Right forelimb (tissue), 1 donor: ENCODE measurements at regions not wholly inside any gene's neighbourhood (a gene's known extent, or its start where the extent isn't known, plus 50 kb on each side); places are given as distances from the start of the nearest gene placed in this dataset.
A peak's percentile ranks its signal among the peaks of the same experiment; 100 is the strongest.

Experiments used
- DNase-seq: peaks from one replicate; pipeline ENCODE4 v3.0.0-alpha.2; 2018

- DNase-seq = peak; percentile 90
Measured at GRCh38 chr14:53539489-53540126, 386.5 kb upstream of the DDHD1 start.

GRCh38 chr14:53538316-53538881 lies 385.3 kb upstream of the DDHD1 start:
- no peak for DNase-seq

GRCh38 chr14:53537422-53538315 lies 384.5 kb upstream of the DDHD1 start:
- peak; percentile 54 for DNase-seq

GRCh38 chr14:53536446-53536845 lies 383.3 kb upstream of the DDHD1 start:
- DNase-seq = no peak

- DNase-seq = no peak
Measured at GRCh38 chr14:53534841-53535240, 381.7 kb upstream of the DDHD1 start.

GRCh38 chr14:53533384-53533970 lies 380.4 kb upstream of the DDHD1 start:
- no peak for DNase-seq

- no peak for DNase-seq
Measured at GRCh38 chr14:53532853-53533252, 379.7 kb upstream of the DDHD1 start.

- no peak for DNase-seq
Measured at GRCh38 chr14:53531730-53532129, 378.6 kb upstream of the DDHD1 start.

- no peak for DNase-seq
Measured at GRCh38 chr14:53531156-53531555, 378.0 kb upstream of the DDHD1 start.

GRCh38 chr14:53529519-53529918 lies 376.4 kb upstream of the DDHD1 start:
- no peak for DNase-seq

GRCh38 chr14:53528185-53528671 lies 375.1 kb upstream of the DDHD1 start:
- DNase-seq = no peak

GRCh38 chr14:53526200-53526599 lies 373.1 kb upstream of the DDHD1 start:
- DNase-seq = no peak

GRCh38 chr14:53525608-53526007 lies 372.5 kb upstream of the DDHD1 start:
- no peak for DNase-seq

GRCh38 chr14:53524391-53524790 lies 371.3 kb upstream of the DDHD1 start:
- no peak for DNase-seq

- no peak for DNase-seq
Measured at GRCh38 chr14:53523226-53523625, 370.1 kb upstream of the DDHD1 start.

GRCh38 chr14:53520078-53520928 lies 367.2 kb upstream of the DDHD1 start:
- DNase-seq = no peak

GRCh38 chr14:53519137-53519536 lies 366.0 kb upstream of the DDHD1 start:
- no peak for DNase-seq

- no peak for DNase-seq
Measured at GRCh38 chr14:53517270-53517960, 364.3 kb upstream of the DDHD1 start.

GRCh38 chr14:53516261-53516774 lies 363.2 kb upstream of the DDHD1 start:
- DNase-seq = no peak

GRCh38 chr14:53515276-53515675 lies 362.2 kb upstream of the DDHD1 start:
- DNase-seq = no peak

GRCh38 chr14:53514197-53514596 lies 361.1 kb upstream of the DDHD1 start:
- DNase-seq = no peak
